ENCODE measurements at regions not wholly inside any gene's neighbourhood (a gene's known extent, or its start where the extent isn't known, plus 50 kb on each side); places are given as distances from the start of the nearest gene placed in this dataset.

- peak overlapping the region; percentile 61 for H3K4me3 Mint-ChIP-seq
These were observed 215.6 kb upstream of the HEY2 start for GRCh38 chr6:125533710-125534397.

DNA sequence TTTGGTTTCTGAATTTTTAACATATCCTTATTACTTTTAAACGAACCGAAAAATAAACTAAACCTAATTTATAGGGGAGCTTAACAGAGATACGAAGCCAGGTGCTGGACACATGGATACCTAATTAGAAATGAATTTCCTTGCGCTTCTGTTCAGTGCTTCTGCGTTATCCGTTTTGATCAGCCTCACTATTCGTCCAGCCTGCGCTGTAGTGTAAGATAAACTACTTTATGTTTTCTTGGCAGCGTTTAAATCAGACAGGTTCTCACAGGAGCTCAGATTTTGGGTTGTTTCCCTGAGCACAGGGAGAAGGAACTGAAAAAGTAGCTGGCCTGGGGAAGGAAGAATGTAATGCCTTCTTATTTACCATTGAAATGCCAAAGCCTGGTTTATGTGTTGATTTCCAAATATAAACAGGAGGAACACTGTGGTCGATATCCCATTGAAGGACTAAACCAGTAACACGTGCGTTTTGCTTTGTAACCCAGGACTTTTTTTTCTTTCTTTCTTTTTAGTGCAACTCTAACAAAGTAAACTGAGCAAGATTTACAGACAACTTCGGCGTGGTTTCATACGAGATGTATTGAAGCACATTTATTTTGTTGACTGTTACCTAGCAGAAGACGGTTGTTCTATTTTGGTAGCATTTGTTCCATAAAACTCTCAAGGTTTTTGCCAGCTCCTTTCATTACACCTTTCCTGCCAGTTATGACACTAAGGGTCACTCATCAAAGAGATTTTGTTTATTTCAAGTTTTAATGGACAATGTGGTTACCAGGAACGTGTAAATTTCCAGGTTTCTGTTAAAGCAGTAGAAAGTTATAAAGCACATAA lies 214.8 kb upstream of the HEY2 start:
- H3K4me3 Mint-ChIP-seq = peak overlapping the region; percentile 61

More at GRCh38 chr6:125533710-125534397, 215.6 kb upstream of the HEY2 start:
- peak; percentile 46 for DNase-seq
- Mint-ChIP-seq H3K36me3 (ENCODE audit: low read depth) (no peaks in the 10 kb centered on the region), H3K27ac (peak overlapping the region; percentile 99), H3K4me1 (peaks cover 67% of the 10 kb centered on the region), H3K9me3 (peaks cover 4% of the 10 kb centered on the region), H3K27me3 (ENCODE audit: low read depth, poor library complexity) (no peaks in the 10 kb centered on the region)
- TF ChIP-seq, protein P1, sequence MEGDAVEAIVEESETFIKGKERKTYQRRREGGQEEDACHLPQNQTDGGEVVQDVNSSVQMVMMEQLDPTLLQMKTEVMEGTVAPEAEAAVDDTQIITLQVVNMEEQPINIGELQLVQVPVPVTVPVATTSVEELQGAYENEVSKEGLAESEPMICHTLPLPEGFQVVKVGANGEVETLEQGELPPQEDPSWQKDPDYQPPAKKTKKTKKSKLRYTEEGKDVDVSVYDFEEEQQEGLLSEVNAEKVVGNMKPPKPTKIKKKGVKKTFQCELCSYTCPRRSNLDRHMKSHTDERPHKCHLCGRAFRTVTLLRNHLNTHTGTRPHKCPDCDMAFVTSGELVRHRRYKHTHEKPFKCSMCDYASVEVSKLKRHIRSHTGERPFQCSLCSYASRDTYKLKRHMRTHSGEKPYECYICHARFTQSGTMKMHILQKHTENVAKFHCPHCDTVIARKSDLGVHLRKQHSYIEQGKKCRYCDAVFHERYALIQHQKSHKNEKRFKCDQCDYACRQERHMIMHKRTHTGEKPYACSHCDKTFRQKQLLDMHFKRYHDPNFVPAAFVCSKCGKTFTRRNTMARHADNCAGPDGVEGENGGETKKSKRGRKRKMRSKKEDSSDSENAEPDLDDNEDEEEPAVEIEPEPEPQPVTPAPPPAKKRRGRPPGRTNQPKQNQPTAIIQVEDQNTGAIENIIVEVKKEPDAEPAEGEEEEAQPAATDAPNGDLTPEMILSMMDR (IDR thresholded peaks at IDR 0.05) = no peak

DNA sequence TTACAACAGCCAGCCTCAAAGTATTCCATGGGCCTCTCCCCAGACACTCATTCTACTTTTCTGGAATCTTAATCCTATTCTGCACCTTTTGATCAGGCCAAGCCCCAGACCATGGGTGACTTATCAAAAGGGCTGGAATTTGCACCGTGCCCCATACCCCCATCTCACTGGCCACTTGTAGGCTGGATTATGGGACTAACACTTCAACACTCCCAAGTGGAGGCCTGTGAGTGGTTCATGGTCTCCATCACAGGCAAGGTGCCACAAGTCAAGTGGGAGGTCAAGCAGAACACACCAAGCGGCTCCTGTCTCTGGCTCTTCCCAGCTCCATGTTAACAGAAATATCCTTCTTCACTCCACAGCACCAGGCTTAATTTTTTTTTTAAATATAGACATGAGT lies 212.3 kb upstream of the HEY2 start:
- peak overlapping the region; percentile 54 for H3K27ac Mint-ChIP-seq

More for the DNA sequence above, 214.8 kb upstream of the HEY2 start:
- no peak for DNase-seq
- TF ChIP-seq, protein P1 (IDR thresholded peaks at IDR 0.05) = no peak
- H3K27me3 Mint-ChIP-seq (ENCODE audit: low read depth, poor library complexity) = no peaks in the 10 kb centered on the region
- H3K36me3 Mint-ChIP-seq (ENCODE audit: low read depth) = no peaks in the 10 kb centered on the region
- H3K9me3 Mint-ChIP-seq = peaks cover 4% of the 10 kb centered on the region
- H3K4me1 Mint-ChIP-seq = peaks cover 59% of the 10 kb centered on the region
- peak overlapping the region; percentile 99 for H3K27ac Mint-ChIP-seq

DNA sequence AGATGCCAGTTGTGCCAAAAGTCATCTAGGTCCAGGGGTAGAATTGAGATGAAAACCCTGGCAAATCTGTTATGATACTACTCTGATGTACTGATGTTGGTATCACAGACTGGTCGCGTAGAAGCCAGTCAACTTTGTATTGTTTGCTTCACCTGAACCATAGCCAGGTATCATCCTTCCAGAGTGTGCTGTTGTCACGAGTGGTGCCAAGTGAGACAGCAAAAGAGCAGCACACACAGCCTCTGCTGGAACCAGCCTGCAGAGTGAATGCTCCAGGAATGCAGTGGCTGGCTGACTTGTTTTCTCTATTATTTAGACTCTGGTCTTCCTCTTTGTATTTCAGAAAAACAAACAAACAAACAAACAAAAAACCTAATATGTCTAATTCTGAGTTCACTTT lies 209.5 kb upstream of the HEY2 start:
- Mint-ChIP-seq H3K27me3 (ENCODE audit: low read depth, poor library complexity) (peaks cover 3% of the 10 kb centered on the region), H3K27ac (no peak overlapping the region), H3K9me3 (peaks cover 10% of the 10 kb centered on the region), H3K4me3 (no peak overlapping the region), H3K36me3 (ENCODE audit: low read depth) (no peaks in the 10 kb centered on the region), H3K4me1 (peaks cover 32% of the 10 kb centered on the region)
- TF ChIP-seq, protein P1 (IDR thresholded peaks at IDR 0.05) = no peak
- DNase-seq = no peak

More for the DNA sequence above, 212.3 kb upstream of the HEY2 start:
- TF ChIP-seq, protein P1 (IDR thresholded peaks at IDR 0.05) = no peak
- Mint-ChIP-seq H3K27me3 (ENCODE audit: low read depth, poor library complexity) (peaks cover 3% of the 10 kb centered on the region), H3K4me3 (no peak overlapping the region), H3K36me3 (ENCODE audit: low read depth) (no peaks in the 10 kb centered on the region), H3K9me3 (peaks cover 8% of the 10 kb centered on the region), H3K4me1 (peaks cover 54% of the 10 kb centered on the region)
- DNase-seq = no peak

GRCh38 chr6:125544819-125545218 lies 204.6 kb upstream of the HEY2 start:
- no peak overlapping the region for H3K27ac Mint-ChIP-seq
- no peak overlapping the region for H3K4me3 Mint-ChIP-seq
- no peak for DNase-seq
- H3K27me3 Mint-ChIP-seq (ENCODE audit: low read depth, poor library complexity) = peaks cover 3% of the 10 kb centered on the region
- H3K9me3 Mint-ChIP-seq = peaks cover 6% of the 10 kb centered on the region
- H3K4me1 Mint-ChIP-seq = peaks cover 5% of the 10 kb centered on the region
- TF ChIP-seq, protein P1 (IDR thresholded peaks at IDR 0.05) = no peak
- H3K36me3 Mint-ChIP-seq (ENCODE audit: low read depth) = no peaks in the 10 kb centered on the region

All from nephron progenitor cell (in vitro differentiated cells).